ENCODE measurements at regions not wholly inside any gene's neighbourhood (a gene's known extent, or its start where the extent isn't known, plus 50 kb on each side); places are given as distances from the start of the nearest gene placed in this dataset.
"Not testable (repeated sequence)": the region's sequence is repeated elsewhere in the genome, so short reads cannot be mapped to it uniquely, and the experiment has no call there.

DNA sequence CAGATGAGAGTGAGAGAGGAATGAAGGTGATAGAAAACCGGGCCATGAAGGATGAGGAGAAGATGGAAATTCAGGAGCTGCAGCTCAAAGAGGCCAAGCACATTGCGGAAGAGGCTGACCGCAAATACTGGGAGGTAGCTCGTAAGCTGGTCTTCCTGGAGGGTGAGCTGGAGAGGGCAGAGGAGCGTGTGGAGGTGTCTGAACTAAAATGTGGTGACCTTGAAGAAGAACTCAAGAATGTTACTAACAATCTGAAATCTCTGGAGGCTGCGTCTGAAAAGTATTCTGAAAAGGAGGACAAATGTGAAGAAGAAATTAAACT is 88.9 kb downstream of the EOMES start:
- intact Hi-C loops (cut with DNase I): no loop called here
- DNase-seq (ENCODE audit: low spot score): no peak

DNA sequence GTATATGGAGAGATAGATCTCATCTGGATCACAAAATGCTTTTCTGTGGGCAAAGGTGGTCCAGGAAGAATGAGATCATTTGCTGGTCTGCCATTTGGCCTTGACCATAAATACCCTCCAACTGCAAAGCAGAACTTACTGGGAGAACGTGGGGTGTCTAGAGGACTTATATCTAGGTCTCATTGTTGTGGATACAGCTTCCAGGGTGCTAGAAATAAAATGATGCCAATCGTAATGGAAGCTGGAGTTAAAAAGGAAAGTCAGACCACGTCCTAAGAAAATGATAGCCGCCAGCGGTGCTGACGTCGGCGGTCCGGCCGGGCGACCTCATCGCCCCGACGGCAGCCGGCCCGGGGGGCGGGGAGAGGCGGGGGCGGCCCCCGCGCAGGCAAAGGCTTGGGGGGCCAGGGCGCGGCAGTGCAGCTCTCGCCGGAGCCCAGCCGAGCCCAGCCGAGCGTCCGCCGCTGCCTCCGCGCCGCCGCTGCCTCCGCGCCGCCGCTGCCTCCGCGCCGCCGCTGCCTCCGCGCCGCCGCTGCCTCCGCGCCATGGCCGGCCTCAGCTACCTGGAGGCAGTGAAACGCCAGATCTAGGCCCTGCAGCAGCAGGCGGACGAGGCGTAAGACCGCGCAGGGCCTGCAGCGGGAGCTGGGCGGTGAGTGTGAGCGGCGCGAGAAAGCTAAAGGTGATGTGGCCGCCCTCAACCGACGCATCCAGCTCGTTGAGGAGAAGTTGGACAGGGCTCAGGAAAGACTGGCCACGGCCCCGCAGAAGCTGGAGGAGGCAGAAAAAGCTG is 89.5 kb downstream of the EOMES start:
- intact Hi-C loops (cut with DNase I): no loop called here
- DNase-seq (ENCODE audit: low spot score): peak; percentile 90

DNA sequence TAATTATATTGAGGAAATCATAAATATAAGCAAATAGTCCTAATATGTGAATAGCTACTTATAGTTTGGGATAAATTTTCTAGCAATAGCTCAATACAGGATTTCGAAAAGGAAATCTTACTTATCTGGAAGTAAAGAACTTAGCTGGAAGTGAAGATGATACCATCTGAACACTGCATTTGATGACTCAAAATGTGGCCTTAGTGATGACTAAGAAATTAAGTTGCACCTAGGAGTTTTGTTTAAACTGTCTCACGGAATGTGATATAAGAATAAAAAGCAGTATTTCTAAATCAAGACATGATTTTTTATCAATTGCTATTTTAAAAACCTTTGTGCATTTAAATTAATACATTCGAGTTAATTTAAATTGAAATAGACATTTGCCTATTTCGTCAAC is 91.2 kb downstream of the EOMES start:
- intact Hi-C loops (cut with DNase I): no loop called here
- no peak for DNase-seq (ENCODE audit: low spot score)

DNA sequence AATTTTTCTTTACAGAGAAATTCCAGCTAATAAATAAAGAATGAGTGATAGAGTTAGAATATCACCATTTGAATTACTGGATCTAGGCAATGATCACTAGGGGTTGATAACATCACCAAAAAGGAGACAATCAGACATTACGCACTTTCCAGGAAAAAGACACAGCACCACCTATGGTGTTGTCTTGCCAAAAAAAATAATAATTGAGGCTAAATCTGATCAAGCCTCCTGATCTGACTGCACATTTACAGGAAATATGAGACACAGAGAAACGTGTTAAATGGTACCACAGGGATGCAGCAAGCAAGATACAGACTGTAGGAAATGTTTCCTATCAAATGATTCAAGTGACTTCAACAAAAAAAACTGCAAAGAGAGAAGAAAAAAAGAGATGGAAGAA is 92.8 kb downstream of the EOMES start:
- DNase-seq (ENCODE audit: low spot score): no peak
- intact Hi-C loops (cut with DNase I): loop anchor here (10.0 kb wide), 2 partner anchors 65 to 105 kb away; no protein-coding TSS in a partner anchor

DNA sequence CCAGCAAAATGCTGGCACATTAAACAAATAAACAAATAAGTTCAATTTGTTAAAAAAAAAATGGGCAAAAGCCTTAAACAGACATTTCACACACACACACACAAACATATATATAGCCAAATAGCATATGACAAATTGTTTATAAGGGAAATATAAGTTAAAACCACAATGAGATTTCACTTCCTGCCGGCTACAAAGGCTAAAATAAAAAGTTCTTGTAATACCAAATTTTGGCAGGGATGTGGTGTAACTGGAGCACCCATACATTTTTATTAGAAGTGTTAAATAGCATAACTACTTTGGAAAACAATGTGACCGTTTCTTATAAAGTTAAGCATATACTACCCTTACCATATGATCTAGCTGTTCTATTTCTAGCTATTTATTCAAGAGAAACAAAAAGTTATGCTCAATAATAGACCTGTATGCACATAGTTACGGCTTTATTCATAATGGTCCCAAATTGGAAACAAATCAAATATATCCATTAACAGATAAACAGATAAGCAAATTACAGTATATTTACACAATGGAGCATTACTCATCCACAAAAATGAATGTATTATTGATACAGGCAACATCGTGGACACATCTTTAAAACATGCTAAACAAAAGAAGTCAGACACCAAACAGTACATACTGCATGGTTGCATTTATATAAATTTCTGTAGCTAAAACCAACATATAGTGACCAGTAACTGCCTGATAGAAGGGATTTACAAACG is 93.9 kb downstream of the EOMES start:
- no peak for DNase-seq (ENCODE audit: low spot score)
- intact Hi-C loops (cut with DNase I): loop anchor here (10.0 kb wide), 2 partner anchors 63 to 103 kb away; no protein-coding TSS in a partner anchor

DNA sequence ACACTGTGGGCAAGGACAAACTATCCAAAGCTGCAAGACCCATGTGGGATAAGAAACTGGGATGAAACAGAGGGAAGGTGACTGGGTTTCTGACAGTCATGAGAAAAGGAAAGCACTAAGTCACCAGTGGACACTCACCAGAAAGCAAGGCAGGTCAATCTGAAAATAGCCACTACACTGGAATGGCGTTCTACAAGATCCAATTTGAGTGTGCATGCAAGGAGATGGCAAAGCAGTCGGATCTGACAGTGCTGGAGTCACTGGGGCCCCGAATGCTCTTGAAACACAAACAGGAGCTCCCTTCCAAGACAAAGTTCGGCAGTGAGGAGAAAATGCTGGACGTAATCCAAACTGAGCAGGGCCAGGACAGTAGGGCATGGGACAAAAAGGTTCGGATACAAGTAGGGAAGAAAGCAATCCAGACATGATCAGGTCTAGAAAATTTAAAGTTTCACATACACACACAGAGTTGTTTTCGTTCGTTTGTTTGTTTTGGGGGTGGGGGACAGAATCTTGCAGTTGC is 95.5 kb downstream of the EOMES start:
- intact Hi-C loops (cut with DNase I): loop anchor here (10.0 kb wide), 2 partner anchors 62 to 102 kb away; no protein-coding TSS in a partner anchor

DNA sequence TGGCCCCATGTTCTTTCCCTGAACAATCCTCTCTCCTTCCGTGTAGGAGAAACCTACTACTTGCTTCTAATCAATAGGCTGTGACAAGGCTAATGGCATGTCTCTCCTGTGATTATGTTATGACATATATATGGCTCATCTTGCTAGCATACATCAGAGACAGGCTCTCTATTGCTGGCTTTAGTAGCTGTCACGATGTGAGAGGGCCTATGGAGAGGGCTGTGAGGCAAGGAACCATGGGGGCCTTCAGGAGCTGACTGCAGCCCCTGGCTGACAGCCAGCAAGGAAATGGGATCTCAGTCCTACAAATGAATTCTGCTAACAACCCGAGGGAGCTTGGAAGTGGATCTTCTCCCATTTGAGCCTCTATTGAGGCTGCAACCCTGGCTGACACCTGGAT is 96.3 kb downstream of the EOMES start:
- DNase-seq (ENCODE audit: low spot score): no peak
- intact Hi-C loops (cut with DNase I): loop anchor here (10.0 kb wide), 2 partner anchors 61 to 101 kb away; no protein-coding TSS in a partner anchor

More for the DNA sequence above, 95.5 kb downstream of the EOMES start:
- no peak for DNase-seq (ENCODE audit: low spot score)

DNA sequence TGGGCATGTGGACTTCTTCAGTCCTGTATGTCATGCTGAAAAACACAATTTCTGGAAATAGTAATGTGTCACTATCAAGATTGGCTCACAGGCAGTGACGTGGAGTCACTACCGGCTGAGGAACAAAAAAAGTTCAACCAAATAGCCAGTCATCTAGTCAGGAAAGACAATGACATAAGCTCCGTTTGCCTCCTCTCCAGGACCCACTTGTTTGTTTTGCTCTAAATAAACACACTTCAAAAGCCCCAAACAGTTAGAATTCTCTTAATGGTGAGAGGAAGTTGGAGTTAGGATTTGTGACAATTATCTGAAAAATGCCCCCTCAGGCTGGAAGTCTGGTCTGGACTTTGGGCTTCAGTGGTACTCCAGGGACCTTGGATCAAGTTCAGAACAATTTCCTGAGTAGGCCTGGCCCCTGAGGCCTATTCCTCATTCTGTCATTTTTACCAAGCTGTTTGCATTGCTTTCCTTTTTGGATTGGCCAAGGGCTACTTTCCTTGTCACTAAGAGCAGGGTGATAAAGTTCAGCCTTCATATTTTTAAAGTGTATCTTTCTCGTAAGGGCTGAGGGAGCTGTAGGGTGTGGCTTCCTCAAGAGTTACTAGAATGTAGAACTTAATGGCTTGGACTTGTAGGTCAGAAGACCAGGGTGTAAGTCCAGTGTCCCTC is 98.9 kb downstream of the EOMES start:
- no peak for DNase-seq (ENCODE audit: low spot score)
- intact Hi-C loops (cut with DNase I): loop anchor here (10.0 kb wide), 2 partner anchors 58 to 98 kb away; no protein-coding TSS in a partner anchor

DNA sequence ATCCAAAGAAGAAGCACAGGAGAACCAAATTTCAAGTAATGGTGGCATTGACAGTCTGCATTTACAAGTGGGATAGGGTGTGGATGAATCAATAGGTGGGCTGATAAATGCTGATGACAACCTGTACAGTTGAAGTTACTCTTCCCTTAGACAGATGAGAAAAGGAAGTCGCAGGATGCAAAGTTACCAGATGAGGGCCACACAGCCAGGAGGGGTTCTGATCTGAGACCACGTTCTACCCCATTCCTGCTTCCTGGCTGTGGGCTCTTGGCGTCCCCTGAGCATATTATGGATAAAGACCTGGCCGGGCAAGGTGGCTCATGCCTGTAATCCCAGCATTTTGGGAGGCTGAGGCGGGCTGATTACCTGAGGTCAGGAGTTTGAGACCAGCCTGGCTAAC is 104.6 kb downstream of the EOMES start:
- DNase-seq (ENCODE audit: low spot score): no peak
- intact Hi-C loops (cut with DNase I): no loop called here

DNA sequence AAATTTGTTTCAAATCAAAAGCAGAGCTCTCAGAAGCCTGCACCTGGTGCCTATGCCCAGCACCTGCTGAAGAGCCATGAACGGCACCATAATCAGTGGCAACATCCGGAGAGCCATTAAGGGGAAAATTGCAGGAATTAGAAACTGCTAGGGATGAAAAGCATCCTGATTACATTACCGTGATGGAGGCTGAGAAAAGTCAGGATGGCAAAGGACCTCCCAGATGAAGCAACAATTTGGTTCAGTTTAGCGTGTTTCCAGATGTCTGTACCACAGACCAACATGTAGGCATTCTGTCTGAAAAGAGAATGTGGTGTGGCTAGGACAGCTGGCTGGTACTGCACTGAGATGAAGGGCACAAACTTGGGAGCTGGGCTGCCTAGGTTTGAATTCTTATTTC is 106.1 kb downstream of the EOMES start:
- intact Hi-C loops (cut with DNase I): no loop called here
- no peak for DNase-seq (ENCODE audit: low spot score)

DNA sequence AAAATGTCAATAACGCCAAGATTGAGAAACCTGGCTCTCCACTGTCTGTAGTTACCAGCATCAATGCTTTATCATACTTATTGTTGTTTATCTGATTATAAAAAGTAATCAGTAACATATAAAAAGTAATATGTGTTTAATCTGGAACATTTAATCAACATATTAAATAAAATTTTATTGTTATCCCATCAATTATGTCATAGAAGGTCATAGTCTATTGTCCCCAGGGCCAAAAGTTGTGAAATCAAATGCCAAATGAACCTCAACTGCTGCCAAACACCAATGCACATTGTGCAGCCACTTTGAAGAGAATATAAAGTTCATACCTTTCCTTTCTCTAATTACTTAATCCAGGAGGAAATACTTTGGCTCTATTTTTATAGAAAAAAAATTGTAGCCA is 106.6 kb downstream of the EOMES start:
- intact Hi-C loops (cut with DNase I): no loop called here
- no peak for DNase-seq (ENCODE audit: low spot score)

DNA sequence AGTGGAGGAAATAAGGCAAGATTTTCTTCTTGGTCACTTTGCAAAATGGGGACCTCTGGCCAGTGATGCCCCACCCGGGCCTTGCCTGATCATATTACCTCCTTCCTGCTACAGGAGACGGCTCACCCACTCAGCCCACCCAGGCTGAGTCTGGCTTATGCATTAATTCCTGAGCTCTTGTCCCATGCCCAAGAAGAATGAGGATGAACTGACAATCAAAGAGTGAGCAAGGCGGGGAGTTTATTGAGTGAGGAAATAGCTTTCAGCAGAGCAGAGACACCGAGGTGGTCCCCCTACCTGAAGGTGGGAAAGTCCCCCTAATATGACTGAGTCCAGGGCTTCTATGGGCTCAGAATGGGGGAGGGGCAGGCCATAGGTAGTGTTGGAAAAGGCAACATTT is 107.5 kb downstream of the EOMES start:
- intact Hi-C loops (cut with DNase I): no loop called here

DNA sequence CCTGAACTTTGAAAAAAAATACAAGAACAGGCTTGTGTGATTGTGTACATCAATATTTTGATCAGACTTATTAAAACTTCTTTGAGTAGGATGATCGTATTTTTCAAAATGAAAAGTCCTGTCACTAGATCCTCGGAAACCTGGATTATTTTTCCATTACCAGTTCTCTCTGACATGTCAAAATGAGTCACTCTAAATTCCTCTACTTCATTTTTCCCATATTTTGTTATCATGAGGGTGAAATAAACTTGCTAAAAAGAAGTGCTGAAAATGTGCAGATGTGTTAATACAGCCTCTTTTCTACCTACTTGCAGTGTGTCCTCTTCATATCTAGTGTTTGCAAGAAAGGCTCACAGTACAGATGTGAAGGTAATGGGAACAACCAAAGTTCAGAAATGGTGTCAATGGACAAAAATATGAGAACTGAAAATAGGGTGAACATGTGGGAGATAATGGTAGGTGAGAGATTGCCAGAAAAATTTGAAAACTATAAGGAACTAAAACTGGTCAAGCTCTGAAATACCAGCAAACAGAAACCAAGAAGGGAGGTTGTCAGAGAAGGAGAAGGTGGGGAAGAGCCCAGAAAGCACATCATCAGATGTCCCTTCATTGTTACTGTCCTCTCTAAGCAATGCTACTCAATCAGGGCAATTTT is 108.2 kb downstream of the EOMES start:
- intact Hi-C loops (cut with DNase I): no loop called here
- no peak for DNase-seq (ENCODE audit: low spot score)

More for the DNA sequence above, 107.5 kb downstream of the EOMES start:
- DNase-seq (ENCODE audit: low spot score): no peak

DNA sequence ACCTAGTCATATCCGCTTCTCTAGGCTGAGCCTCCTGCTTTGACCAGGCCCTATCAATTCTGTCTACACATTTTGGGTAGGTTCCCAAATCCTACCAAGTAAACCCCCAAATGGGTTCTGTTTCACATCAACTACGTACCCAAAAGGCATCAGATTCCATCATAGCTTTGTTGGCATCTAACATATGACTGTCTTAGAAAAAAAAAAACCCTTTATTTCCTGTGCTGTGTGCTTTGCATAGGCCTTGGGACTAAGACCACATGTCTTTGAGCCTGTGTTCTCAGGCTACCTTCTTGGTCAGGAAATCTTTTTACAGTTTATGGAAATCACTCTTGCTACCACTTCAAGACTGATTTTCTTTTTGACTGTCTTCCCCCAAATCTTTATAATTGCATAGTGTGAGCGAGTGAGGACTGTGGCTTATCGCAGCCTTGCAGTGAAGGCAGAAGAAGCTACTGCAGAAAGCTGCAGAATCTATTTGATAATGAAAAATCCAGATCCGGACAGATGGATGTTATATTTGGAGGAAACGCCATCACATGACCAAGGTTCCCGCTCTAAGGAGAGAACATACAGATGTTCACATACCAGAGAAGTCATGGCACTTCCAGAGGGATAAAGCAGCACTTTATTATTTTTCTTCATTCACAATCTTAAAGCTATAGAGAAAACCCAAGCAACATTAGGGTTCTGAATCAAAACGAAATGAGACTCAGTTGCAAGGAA is 111.2 kb downstream of the EOMES start:
- intact Hi-C loops (cut with DNase I): no loop called here
- no peak for DNase-seq (ENCODE audit: low spot score)

DNA sequence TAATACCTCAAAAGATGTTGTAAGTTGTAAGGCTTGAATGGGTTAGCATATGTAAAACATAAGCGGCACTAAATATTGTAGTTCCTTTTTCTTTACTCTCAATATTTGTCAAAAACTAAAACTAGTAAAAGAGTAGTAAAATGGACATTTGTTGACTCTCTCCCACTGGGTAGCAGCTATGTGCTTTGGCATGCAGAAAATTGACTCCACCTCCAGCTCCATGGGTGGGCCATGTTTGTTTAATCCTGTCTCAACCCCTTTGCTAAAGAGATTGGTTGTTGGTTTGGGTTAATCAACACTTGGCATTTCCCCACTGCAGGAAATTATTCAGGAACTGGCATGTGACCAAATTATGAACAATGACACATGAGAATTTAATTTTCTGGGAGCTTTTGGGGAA is 114.8 kb downstream of the EOMES start:
- intact Hi-C loops (cut with DNase I): no loop called here
- DNase-seq (ENCODE audit: low spot score): no peak

DNA sequence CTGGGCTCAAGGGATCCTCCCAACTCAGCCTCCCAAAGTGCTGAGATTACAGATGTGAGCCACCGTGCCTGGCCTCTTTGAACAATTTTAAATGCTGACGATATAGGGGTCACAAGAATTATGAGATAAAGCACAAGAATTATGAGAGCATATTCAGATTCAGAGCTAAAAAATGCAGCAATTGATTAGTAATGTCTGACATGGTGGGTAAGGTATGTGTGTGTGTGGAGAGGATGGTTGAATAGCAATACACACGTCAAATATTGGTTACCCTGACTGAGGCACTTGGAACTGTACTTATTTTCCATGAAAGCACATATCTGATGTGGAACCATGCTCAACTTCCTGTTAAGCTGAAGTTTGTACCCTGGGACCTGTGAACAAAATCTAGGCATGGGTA is 115.6 kb downstream of the EOMES start:
- intact Hi-C loops (cut with DNase I): no loop called here
- DNase-seq (ENCODE audit: low spot score): no peak

DNA sequence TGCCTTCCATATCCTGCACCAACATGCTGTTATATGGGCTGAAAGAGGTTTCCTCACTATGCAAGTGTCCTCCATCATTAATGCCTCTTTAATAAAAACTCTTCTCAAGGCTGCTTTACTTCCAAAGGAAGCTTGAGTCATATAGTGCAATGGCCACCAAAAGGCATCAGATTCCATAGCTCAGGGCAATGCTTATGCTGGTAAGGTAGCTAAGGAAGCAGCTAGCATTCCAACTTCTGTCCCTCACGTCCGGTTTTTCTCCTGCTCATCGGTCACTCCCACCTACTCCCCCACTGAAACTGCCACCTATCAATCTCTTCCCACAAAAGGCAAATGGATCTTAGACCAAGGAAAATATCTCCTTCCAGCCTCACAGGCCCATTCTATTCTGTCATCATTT is 117.1 kb upstream of the SLC4A7 start:
- DNase-seq (ENCODE audit: low spot score); intact Hi-C loops (cut with DNase I): not testable (repeated sequence)

DNA sequence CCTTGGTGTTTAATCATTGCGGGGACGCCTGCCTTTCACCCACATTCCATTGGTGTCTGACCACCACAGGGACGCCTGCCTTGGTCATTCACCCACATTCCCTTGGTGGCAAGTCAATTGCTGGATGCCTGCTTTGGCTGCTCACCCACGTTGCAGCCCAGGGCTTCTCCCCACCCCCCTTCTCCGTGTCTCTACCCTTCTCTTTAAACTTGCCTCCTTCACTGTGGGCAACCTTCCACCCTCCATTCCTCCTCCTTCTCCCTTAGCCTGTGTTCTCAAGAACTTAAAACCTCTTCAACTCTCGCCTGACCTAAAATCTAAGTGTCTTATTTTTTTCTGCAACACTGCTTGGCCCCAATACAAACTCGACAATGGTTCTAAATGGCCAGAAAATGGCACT is 115.6 kb upstream of the SLC4A7 start:
- DNase-seq (ENCODE audit: low spot score); intact Hi-C loops (cut with DNase I): not testable (repeated sequence)

DNA sequence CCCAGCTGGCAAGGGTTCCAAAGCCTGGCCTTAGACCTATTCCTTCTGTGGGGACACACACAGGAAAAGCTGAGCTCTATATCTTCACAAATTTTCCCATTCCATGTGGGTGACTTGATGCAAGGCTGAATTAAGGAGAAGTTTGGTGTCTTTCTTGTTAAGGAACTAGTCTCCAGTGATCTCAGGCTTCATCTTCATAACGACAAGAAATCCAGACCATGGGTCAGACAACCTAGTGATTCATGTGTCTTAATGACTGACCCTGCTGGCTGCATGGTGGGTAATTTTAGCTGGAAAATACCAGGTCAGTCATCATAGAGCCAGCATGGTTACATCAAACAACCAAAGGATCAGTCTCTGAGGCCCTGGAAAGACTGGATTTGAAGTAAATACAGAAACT is 112.7 kb upstream of the SLC4A7 start:
- DNase-seq (ENCODE audit: low spot score): no peak
- intact Hi-C loops (cut with DNase I): no loop called here
